GM21528 (cell line): ENCODE measurements at regions not wholly inside any gene's neighbourhood (a gene's known extent, or its start where the extent isn't known, plus 50 kb on each side); places are given as distances from the start of the nearest gene placed in this dataset.
"Not testable (repeated sequence)": the region's sequence is repeated elsewhere in the genome, so short reads cannot be mapped to it uniquely, and the experiment has no call there.

Experiments used
- ATAC-seq: cut with Tn5 transposase; IDR thresholded peaks from one replicate; pipeline ENCODE4 v1.9.1; 2021; ENCODE audit warnings: mild to moderate bottlenecking, moderate library complexity; ENCODE audit not compliant: unreplicated experiment, low FRiP score

DNA sequence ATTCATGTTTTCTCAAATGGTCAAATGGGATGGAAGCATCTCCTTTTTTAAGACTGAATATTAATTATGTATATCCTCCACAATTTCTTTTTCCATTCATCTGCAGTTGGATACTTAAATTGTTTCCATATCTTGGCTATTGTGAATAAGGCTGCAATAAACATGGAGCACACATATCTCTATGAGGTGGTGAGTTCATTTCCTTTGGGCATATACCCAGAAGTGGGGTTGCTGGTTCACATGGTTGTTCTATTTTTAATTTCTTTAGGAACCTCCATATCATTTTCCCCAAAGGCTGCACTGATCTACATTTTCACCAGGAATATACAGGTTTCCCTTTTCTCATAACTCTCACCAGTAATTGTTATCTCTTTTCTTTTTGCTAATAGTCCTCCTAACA lies 566.3 kb downstream of the KCTD12 start:
- no peak for ATAC-seq

GRCh38 chr13:76316998-76317527 lies 569.1 kb downstream of the KCTD12 start:
- no peak for ATAC-seq

GRCh38 chr13:76314495-76314894 lies 571.7 kb downstream of the KCTD12 start:
- ATAC-seq, result no peak

- ATAC-seq, result no peak
These were observed 579.1 kb downstream of the KCTD12 start for GRCh38 chr13:76307142-76307541.

DNA sequence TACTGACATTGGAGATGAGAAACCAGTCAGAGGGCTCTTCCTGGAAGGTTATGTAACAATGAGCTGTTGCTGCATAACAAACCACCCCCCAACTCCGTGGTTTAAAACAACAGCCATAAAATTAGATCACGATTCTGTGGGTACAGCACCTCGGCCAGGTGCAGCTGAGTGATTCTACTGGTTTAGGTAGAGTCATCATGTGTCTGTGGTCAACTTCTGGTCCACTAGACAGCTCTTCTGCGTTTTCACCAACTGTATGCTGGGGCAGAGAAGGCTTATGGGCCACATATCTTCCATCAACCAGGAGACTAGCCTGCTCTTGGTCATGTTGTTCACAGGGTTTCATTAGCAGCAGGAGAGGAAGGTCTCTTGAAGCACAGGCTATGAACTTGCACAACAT lies 585.5 kb downstream of the KCTD12 start:
- no peak for ATAC-seq

- ATAC-seq, result no peak
These were observed 588.9 kb downstream of the KCTD12 start for GRCh38 chr13:76297331-76297730.

DNA sequence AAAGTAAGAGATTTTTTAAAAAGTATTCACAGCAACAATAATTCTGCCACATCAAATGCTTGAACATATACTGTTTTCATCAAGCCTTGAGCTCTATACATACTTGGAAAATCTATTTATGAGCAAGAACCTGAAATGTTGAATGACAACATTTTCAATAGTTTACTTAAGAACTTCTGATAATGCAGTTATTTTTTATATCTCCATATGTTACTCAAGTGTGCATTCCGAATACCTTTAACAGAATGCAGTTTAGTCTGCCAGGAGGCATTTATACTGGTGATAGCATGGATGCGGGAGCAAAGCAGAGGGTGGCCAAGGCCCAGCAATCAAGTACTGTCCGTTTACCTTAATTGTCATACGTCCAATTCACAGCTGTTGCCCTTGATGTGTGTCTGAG lies 589.5 kb downstream of the KCTD12 start:
- ATAC-seq, result no peak

DNA sequence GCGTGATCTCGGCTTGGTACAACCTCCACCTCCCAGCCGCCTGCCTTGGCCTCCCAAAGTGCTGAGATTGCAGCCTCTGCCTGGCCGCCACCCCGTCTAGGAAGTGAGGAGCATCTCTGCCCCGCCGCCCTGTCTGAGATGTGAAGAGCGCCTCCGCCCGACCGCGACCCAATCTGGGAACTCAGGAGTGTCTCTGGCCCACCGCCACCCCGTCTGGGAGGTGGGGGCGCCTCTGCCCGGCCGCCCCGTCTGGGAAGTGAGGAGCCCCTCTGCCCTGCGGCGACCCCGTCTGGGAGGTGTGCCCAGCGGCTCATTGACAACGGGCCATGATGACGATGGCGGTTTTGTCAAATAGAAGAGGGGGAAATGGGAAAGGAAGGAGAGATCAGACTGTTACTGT lies 591.2 kb downstream of the KCTD12 start:
- not testable (repeated sequence) for ATAC-seq

DNA sequence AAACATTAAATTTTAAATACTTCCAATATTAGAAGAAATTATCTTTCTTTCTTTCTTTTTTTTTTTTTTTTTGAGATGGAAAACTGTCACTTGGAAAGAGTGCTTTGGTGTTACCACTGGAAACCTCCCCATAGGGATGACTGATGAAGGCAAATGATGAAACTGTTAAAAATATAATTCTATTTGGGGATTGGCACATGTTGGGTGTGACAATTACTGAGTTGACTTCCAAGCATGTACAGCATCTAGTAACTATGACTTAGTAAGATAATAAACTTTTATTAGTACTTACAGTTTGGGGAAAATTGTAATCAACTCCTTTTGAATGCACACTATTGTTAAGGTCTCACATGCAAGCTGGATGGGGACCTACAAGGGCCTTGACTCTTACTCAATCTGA lies 592.5 kb downstream of the KCTD12 start:
- ATAC-seq, result no peak

- no peak for ATAC-seq
These were observed 592.9 kb downstream of the KCTD12 start for GRCh38 chr13:76293346-76293745.

DNA sequence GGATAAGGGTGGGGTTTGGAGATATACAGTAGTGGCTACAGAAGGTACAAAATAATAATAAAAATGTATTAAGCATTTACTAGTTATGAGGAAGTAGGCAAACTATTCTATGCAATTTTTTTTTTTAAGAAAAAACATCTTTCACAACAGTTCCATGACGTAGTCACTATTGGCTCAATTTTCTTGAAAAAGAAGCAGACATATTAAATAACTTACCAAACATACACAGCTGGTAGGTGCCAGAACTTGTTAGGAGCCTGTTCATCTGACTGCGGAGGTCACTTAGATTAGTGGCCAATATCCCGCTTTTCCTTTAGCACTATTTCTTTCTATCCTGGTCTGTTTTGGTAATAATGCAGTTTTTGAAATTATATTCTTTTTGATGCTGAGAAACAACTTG lies 593.5 kb downstream of the KCTD12 start:
- ATAC-seq, result no peak

DNA sequence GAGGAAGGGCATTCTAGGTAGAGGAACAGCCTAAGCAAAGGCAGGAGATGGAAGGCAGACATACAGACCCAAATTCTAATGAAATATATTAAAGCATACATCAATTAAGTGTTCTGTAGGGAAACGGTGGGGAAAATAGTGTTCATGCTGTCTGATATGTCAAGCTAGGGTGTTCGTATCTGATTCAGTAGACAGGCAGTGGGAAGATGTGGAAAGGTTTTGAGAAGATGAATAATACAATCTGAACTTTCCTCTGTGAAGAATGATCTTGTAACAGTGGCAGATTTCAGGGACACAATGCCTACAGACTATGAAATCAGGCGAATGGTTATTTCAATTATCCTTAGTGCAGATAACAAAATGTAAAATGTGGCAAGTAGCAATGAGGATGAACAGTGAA lies 594.2 kb downstream of the KCTD12 start:
- no peak for ATAC-seq

DNA sequence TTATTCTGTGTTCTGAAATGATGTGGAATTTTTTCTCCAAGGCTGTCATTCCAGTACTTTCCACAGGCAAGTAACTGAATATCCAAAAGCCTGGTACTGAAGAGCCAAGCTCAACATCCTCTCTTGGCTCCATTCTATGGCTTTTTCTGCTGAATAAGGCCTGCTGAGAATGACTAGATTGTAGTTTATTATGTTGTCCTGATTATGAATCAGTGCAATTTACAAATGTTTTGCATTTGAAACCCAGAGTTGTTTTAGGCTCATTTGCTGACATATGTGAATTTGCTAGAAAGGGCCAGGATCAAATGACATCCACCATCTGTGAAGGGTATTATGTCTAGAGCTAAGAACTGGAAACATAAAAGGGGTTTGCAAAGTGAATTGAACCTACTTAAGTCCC lies 596.6 kb downstream of the KCTD12 start:
- ATAC-seq, result no peak

DNA sequence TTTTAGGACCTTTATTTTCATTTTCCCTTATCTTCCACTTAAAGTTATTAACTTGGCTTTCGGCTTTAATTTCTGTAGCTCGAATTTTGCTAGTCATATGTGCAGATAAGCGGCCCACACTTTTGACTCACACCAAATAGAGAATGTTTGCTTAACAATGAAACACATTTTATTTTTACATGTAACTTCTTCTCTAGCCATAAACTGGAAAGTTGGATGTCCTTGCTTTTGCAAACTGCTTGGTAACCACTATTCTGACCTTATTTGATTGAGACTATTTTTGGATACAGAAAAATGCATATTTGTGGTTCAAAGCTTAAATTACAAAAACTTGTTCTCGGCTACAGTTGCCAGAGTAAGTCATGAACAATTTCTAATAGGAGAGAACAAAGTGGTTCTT lies 600.0 kb downstream of the KCTD12 start:
- ATAC-seq, result no peak

- no peak for ATAC-seq
These were observed 600.7 kb downstream of the KCTD12 start for GRCh38 chr13:76285463-76285862.

DNA sequence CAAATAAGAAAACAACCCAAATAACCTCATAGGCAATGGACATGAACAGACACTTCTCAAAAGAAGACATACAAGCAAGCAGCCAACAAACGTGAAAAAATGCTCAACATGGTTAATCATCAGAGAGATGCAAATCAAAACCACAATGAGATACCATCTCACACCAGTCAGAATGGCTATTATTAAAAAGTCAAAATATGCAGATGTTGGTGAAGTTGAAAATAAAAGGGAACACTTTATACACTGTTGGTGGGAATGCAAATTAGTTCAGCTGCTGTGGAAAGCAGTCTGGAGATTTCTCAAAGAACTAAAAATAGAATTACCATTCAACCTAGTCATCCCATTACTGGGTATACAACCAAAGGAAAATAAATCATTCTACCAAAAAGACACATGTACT lies 606.4 kb downstream of the KCTD12 start:
- ATAC-seq, result not testable (repeated sequence)

- ATAC-seq, result no peak
These were observed 614.4 kb downstream of the KCTD12 start for GRCh38 chr13:76271728-76272232.

DNA sequence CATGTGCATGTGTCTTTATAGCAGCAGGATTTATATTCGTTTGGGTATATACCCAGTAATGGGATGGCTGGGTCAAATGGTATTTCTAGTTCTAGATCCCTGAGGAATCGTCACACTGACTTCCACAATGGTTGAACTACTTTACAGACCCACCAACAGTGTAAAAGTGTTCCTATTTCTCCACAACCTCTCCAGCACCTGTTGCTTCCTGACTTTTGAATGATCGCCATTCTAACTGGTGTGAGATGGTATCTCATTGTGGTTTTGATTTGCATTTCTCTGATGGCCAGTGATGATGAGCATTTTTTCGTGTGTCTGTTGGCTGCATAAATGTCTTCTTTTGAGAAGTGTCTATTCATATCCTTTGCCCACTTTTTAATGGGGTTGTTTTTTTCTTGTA lies 617.9 kb downstream of the KCTD12 start:
- ATAC-seq, result not testable (repeated sequence)

GRCh38 chr13:76267216-76267615 lies 619.0 kb downstream of the KCTD12 start:
- ATAC-seq, result no peak

DNA sequence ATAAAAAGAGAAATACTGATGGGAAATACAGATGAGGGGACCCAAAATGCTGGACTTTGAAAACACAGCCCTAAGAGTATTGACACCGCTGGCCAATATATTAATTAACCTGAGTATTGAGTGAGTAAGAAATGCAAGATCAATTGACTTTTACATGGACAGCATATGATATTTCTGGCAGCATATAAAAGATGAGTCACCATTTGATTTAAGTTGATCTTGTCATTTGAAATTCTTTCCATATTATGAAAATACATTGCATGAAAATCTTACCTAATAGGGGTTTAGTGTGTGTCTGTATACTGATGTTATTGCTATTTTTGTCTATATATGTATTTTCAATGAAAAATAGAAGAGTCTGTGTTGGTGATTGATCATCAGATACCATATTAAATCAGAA lies 619.6 kb downstream of the KCTD12 start:
- ATAC-seq, result no peak

GRCh38 chr13:76250211-76250610 lies 614.1 kb downstream of the LMO7 start:
- no peak for ATAC-seq

- no peak for ATAC-seq
These were observed 609.8 kb downstream of the LMO7 start for GRCh38 chr13:76245920-76246319.

DNA sequence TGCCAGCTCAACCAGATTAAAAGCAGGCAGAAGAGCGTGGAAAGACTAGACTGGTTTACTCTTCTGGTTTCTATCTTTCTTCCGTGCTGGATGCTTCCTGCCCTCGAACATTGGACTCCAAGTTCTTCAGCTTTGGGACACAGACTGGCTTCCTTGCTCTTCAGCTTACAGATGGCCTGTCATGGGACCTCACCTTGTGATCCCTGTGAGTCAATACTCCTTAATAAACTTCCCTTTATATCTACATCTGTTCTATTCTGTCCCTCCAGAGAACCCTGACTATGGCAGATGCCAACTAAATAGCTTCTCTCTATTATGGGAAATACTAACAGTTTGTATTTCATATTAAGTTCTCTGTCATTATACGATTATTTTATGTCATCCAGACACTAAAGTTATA lies 609.1 kb downstream of the LMO7 start:
- ATAC-seq, result no peak
